Hepatocyte (in vitro differentiated cells): ENCODE measurements at regions not wholly inside any gene's neighbourhood (a gene's known extent, or its start where the extent isn't known, plus 50 kb on each side); places are given as distances from the start of the nearest gene placed in this dataset.

Experiments
- DNase-seq: peaks from one replicate; pipeline ENCODE4 v3.0.0-alpha.2; 2016; ENCODE audit warnings: low spot score
- H2AFZ ChIP-seq: fragments of 200-600 bp; sonication (generic); 2 replicates; pipeline ENCODE4 v1.6.0; 2016; ENCODE audit warnings: antibody characterized with exemption, mild to moderate bottlenecking
- H3K27ac ChIP-seq: fragments of 200-600 bp; sonication (generic); 2 replicates; pipeline ENCODE4 v1.5.1; 2016; ENCODE audit warnings: mild to moderate bottlenecking
- H3K27me3 ChIP-seq: fragments of 200-600 bp; sonication (generic); 2 replicates; pipeline ENCODE4 v1.6.1; 2016
- H3K36me3 ChIP-seq: fragments of 200-600 bp; sonication (generic); replicated peaks from 2 replicates; pipeline ENCODE4 v1.5.1; 2016; ENCODE audit warnings: low read depth; ENCODE audit not compliant: insufficient read depth
- H3K4me1 ChIP-seq: fragments of 200-600 bp; sonication (generic); 2 replicates; pipeline ENCODE4 v1.5.1; 2016; ENCODE audit warnings: mild to moderate bottlenecking, moderate library complexity; ENCODE audit not compliant: insufficient read depth
- H3K4me2 ChIP-seq: fragments of 200-600 bp; sonication (generic); 2 replicates; pipeline ENCODE4 v1.6.0; 2016
- H3K4me3 ChIP-seq: fragments of 200-600 bp; sonication (generic); 2 replicates; pipeline ENCODE4 v1.5.1; 2016; ENCODE audit warnings: mild to moderate bottlenecking
- H3K79me2 ChIP-seq: fragments of 200-600 bp; sonication (generic); 2 replicates; pipeline ENCODE4 v1.6.0; 2017; ENCODE audit warnings: mild to moderate bottlenecking
- H3K9me2 ChIP-seq: fragments of 200-600 bp; sonication (generic); replicated peaks from 2 replicates; pipeline ENCODE4 v1.6.0; 2017; ENCODE audit warnings: mild to moderate bottlenecking; ENCODE audit not compliant: insufficient read depth
- H3K9me3 ChIP-seq: fragments of 200-600 bp; sonication (generic); 2 replicates; pipeline ENCODE4 v1.5.1; 2016; ENCODE audit warnings: low read depth, mild to moderate bottlenecking
- H4K20me1 ChIP-seq: fragments of 200-600 bp; sonication (generic); 2 replicates; pipeline ENCODE4 v1.6.0; 2016; ENCODE audit warnings: mild to moderate bottlenecking; ENCODE audit not compliant: insufficient read depth, poor library complexity, severe bottlenecking
- CTCF ChIP-seq: fragments of 200-600 bp; sonication (generic); IDR thresholded peaks from 2 replicates; pipeline ENCODE4 v1.5.1; 2016; ENCODE audit warnings: antibody characterized with exemption, mild to moderate bottlenecking; ENCODE audit not compliant: poor library complexity
- EZH2 ChIP-seq: fragments of 200-600 bp; sonication (generic); IDR thresholded peaks from 2 replicates; pipeline ENCODE4 v1.6.1; 2016; ENCODE audit warnings: antibody characterized with exemption, mild to moderate bottlenecking, borderline replicate concordance
- EZH2phosphoT487 ChIP-seq: fragments of 200-600 bp; sonication (generic); IDR thresholded peaks from one replicate; pipeline ENCODE4 v1.6.1; 2018; ENCODE audit warnings: antibody characterized with exemption, mild to moderate bottlenecking, low read depth, moderate library complexity; ENCODE audit not compliant: unreplicated experiment, severe bottlenecking
- WGBS: methylation state at CpG from one replicate; pipeline ENCODE4 v1.1.6; 2016; ENCODE audit warnings: low lambda C conversion rate; ENCODE audit errors: missing lambda C conversion rate; 5-methylcytosine and 5-hydroxymethylcytosine counted together

- H3K27me3 ChIP-seq = no peaks in the 10 kb centered on the region
- H3K9me3 ChIP-seq = no peaks in the 10 kb centered on the region
- TF ChIP-seq EZH2 (no peak), EZH2phosphoT487 (no peak), CTCF (no peak)
- no peak overlapping the region for H3K27ac ChIP-seq
- no peaks in the 10 kb centered on the region for H3K9me2 ChIP-seq
- no peaks in the 10 kb centered on the region for H4K20me1 ChIP-seq
- 66% methylated on average over 4 of the region's 4 CpGs for WGBS
- no peak overlapping the region for H3K4me2 ChIP-seq
- no peaks in the 10 kb centered on the region for H3K36me3 ChIP-seq
- no peak overlapping the region for H2AFZ ChIP-seq
- H3K4me1 ChIP-seq = no peaks in the 10 kb centered on the region
- no peaks in the 10 kb centered on the region for H3K79me2 ChIP-seq
- H3K4me3 ChIP-seq = no peak overlapping the region
- no peak for DNase-seq
Observed at GRCh38 chr22:27194096-27194748, 536.8 kb downstream of the MIAT start.

- H3K27me3 ChIP-seq = no peaks in the 10 kb centered on the region
- no peaks in the 10 kb centered on the region for H3K9me2 ChIP-seq
- no peak overlapping the region for H2AFZ ChIP-seq
- H3K36me3 ChIP-seq = no peaks in the 10 kb centered on the region
- no peaks in the 10 kb centered on the region for H4K20me1 ChIP-seq
- DNase-seq = no peak
- no peak overlapping the region for H3K4me2 ChIP-seq
- TF ChIP-seq EZH2 (no peak), CTCF (no peak), EZH2phosphoT487 (no peak)
- H3K79me2 ChIP-seq = no peaks in the 10 kb centered on the region
- 93% methylated on average over 20 of the region's 20 CpGs for WGBS
- no peak overlapping the region for H3K27ac ChIP-seq
- H3K4me1 ChIP-seq = no peaks in the 10 kb centered on the region
- no peak overlapping the region for H3K4me3 ChIP-seq
- H3K9me3 ChIP-seq = no peaks in the 10 kb centered on the region
Observed at GRCh38 chr22:27195094-27195493, 537.7 kb downstream of the MIAT start.

DNA sequence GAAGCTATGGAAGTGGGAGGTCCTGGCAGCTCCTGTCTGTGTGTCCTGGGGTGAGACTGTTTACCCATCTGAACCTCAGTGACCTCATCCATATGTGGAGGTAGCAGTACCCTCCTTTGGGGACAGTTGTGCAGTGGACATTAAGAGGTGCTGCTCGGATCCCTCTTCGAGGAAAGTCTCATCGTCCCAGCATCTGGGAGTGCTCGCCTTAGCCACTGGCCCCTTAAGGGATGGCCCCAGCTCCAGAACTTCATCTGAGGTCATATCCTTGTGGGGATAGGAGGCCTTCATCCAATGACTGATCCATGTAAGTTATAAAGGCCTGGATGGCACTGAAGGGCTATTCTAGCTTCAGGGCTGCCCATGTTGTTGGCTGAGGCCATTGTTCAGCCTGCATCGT, 538.1 kb downstream of the MIAT start:
- no peaks in the 10 kb centered on the region for H3K9me3 ChIP-seq
- no peaks in the 10 kb centered on the region for H4K20me1 ChIP-seq
- no peak overlapping the region for H2AFZ ChIP-seq
- H3K36me3 ChIP-seq = no peaks in the 10 kb centered on the region
- no peak overlapping the region for H3K4me2 ChIP-seq
- H3K27me3 ChIP-seq = no peaks in the 10 kb centered on the region
- no peaks in the 10 kb centered on the region for H3K9me2 ChIP-seq
- TF ChIP-seq EZH2phosphoT487 (no peak), EZH2 (no peak), CTCF (no peak)
- H3K27ac ChIP-seq = no peak overlapping the region
- H3K79me2 ChIP-seq = no peaks in the 10 kb centered on the region
- H3K4me3 ChIP-seq = no peak overlapping the region
- WGBS = 91% methylated on average over 5 of the region's 5 CpGs
- no peak for DNase-seq
- no peaks in the 10 kb centered on the region for H3K4me1 ChIP-seq

GRCh38 chr22:27196606-27197005, 539.2 kb downstream of the MIAT start:
- Histone ChIP-seq H3K4me3 (no peak overlapping the region), H3K9me3 (no peaks in the 10 kb centered on the region), H3K4me2 (no peak overlapping the region), H3K27ac (no peak overlapping the region), H3K36me3 (no peaks in the 10 kb centered on the region), H3K27me3 (no peaks in the 10 kb centered on the region), H3K4me1 (no peaks in the 10 kb centered on the region), H2AFZ (no peak overlapping the region), H3K79me2 (no peaks in the 10 kb centered on the region), H4K20me1 (no peaks in the 10 kb centered on the region), H3K9me2 (no peaks in the 10 kb centered on the region)
- DNase-seq = no peak
- WGBS = 84% methylated on average over 4 of the region's 4 CpGs
- TF ChIP-seq EZH2 = no peak
- no peak for TF ChIP-seq CTCF
- no peak for TF ChIP-seq EZH2phosphoT487
